GM12864 (cell line): ENCODE measurements at regions not wholly inside any gene's neighbourhood (a gene's known extent, or its start where the extent isn't known, plus 50 kb on each side); places are given as distances from the start of the nearest gene placed in this dataset.

ENCODE experiments used
- DNase-seq: peaks from one replicate; pipeline ENCODE4 v3.0.0-alpha.2; 2011; ENCODE audit warnings: low read depth
- H3K4me3 ChIP-seq: 2 replicates; pipeline ENCODE4 v1.5.1; 2011; ENCODE audit warnings: mild to moderate bottlenecking, low read depth, low read length, control low read depth
- TF ChIP-seq, protein P1 (sequence below): IDR thresholded peaks from 2 replicates; pipeline ENCODE4 v1.5.1; 2011; ENCODE audit warnings: low read depth, mild to moderate bottlenecking, moderate library complexity, low read length, control low read depth, inconsistent platforms; ENCODE audit errors: missing control alignments

DNA sequence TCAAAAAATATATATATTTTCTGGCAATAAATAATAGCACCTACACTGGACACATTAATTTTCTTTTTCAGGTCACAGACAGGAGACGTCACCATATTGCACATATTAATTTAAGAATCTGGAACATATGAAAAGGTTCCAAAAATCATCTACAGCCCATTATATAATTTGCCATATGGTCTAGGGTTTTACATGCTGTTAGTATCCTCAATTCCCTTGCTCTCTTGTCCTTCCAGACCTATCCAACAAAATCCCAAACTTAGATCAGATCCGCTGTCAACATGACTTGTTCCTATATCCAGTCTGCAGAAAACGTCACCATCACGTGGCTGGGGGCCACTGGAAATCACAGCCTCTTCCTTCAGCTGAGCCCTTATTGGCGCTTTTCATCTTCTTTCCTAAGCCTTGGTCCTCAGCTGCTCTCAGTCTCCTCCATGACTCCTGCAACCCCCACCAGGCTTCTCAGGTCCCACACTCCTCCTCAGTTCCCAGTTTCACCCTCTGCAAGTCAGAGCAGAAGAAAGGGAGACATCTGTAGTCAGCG, 192.0 kb upstream of the GATB start:
- H3K4me3 ChIP-seq, result no peak overlapping the region
- TF ChIP-seq, protein P1, sequence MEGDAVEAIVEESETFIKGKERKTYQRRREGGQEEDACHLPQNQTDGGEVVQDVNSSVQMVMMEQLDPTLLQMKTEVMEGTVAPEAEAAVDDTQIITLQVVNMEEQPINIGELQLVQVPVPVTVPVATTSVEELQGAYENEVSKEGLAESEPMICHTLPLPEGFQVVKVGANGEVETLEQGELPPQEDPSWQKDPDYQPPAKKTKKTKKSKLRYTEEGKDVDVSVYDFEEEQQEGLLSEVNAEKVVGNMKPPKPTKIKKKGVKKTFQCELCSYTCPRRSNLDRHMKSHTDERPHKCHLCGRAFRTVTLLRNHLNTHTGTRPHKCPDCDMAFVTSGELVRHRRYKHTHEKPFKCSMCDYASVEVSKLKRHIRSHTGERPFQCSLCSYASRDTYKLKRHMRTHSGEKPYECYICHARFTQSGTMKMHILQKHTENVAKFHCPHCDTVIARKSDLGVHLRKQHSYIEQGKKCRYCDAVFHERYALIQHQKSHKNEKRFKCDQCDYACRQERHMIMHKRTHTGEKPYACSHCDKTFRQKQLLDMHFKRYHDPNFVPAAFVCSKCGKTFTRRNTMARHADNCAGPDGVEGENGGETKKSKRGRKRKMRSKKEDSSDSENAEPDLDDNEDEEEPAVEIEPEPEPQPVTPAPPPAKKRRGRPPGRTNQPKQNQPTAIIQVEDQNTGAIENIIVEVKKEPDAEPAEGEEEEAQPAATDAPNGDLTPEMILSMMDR, result no peak
- no peak for DNase-seq

- TF ChIP-seq, protein P1, result no peak
- H3K4me3 ChIP-seq, result no peak overlapping the region
- DNase-seq, result no peak
Observed at GRCh38 chr4:151952137-151952536, 191.3 kb upstream of the GATB start.

DNA sequence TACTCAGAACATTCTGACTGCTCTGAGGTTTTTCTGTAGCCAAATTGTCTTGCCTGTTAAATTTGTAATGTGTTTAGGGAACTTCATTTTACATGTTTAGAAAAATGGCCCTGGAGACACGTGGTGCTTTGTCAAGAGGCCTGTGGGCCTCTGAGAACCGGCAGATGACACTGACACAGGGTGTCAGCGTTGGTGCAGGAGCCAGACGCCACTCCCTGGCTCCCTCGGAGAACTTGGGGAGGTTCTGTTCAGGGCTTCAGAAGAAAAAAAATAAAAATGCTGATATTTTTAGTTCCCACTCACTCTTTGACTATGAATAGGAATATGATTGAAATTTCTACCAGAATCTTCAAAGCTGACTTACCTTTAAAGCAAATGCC, 190.9 kb upstream of the GATB start:
- DNase-seq, result no peak
- TF ChIP-seq, protein P1, result no peak
- no peak overlapping the region for H3K4me3 ChIP-seq

DNA sequence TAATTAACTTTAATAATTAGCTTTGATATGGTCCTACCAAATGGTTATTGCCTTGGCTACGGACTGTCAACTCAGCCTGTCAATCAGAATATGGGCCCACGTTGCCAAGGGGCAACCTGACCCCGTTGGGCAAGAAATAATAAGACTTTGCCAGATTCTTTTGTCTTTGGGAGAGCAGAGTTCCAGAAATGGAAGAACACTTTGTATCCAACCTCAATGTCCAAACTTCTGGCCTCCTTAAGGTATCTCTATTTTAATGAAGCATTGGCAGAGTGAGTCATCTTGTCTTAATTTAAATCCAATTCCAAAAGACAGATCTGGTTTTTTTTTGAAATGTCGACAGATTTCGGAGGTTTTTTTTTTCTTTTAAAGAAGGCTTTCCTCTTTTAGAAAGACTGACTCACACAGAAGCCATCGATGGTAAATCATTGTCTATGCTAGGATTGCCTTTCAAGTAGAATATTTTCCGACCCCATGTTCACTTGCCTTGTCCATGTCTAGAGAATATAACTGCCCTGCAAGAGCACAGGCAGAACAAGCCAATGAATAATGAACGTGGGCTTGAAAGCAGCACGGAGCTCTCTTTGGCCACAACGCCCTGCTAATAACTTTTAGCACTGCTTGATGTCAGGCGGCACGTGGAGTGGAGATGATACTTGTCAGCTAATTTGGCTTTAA, 190.3 kb upstream of the GATB start:
- H3K4me3 ChIP-seq, result no peak overlapping the region
- no peak for DNase-seq
- TF ChIP-seq, protein P1, result no peak

- H3K4me3 ChIP-seq, result no peak overlapping the region
- no peak for DNase-seq
Observed at GRCh38 chr4:151948351-151949016, 187.7 kb upstream of the GATB start.

DNA sequence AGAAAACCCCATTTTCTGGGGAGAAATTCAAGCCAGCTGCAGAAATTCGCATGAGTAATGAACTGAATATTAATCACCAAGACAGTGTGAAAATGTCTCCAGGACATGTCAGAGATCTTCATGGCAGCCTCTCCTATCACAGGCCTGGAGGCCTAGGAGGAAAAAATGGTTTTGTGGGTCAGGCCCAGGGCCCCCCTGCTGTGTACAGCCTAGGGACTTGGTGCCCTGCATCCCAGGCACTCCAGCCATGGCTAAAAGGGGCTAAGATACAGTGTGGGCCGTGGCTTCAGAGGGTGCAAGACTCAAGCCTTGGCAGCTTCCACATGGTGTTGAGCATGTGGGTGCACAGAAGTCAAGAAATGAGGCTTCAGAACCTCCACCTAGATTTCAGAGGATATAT, 185.9 kb upstream of the GATB start:
- H3K4me3 ChIP-seq, result no peak overlapping the region
- no peak for DNase-seq

More at GRCh38 chr4:151948351-151949016, 187.7 kb upstream of the GATB start:
- TF ChIP-seq, protein P1, result no peak

More for the DNA sequence above, 185.9 kb upstream of the GATB start:
- TF ChIP-seq, protein P1, result no peak
